ENCODE measurements at regions not wholly inside any gene's neighbourhood (a gene's known extent, or its start where the extent isn't known, plus 50 kb on each side); places are given as distances from the start of the nearest gene placed in this dataset.

DNA sequence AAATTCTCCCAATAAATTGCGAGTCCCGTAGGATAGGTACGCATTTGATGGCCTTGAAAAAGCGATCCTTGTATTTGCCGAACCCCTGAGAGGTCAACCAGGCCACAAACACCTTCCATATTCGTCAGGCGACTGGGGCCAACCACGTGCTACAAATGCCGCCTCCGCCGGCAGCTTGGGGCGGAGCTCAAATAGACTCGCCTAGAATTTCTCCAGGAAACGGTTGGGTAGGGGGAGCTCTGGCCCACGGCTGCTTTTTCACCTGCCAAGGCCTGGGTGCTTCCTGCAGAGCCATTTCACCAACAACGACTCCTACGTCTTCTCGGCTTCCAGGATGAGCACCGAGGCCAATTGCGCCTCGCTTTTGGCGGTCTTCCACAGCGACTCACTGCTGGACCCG, 53.4 kb upstream of the KIF5B start:
- no peak for DNase-seq (ENCODE audit: low spot score)
- intact Hi-C loops (cut with DNase I) = no loop called here
